ENCODE measurements at regions not wholly inside any gene's neighbourhood (a gene's known extent, or its start where the extent isn't known, plus 50 kb on each side); places are given as distances from the start of the nearest gene placed in this dataset.

GRCh38 chr18:68462766-68463165 lies 252.1 kb downstream of the TMX3 start:
- DNase-seq = no peak

DNA sequence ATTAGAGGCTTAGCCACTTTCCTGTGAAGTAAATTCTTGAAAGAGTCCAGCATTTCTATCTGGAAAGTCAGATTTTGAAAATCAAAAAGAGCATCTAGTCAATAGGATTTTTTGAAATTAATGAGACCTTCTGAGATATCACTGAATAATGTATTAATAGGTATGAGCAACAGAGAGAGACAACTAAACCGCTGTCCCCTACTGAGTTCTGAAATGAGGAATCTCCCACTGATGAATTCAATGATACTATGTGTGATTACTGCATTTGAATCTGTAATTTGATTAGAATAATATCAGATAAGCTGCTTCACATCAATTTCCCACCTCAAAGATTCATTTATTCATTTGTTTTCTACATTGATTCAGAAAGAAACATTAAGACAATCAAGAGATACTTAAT lies 252.8 kb downstream of the TMX3 start:
- DNase-seq = no peak

- no peak for DNase-seq
These were observed 253.4 kb downstream of the TMX3 start for GRCh38 chr18:68461481-68462018.

GRCh38 chr18:68459968-68460367 lies 254.9 kb downstream of the TMX3 start:
- DNase-seq = no peak

- no peak for DNase-seq
These were observed 257.9 kb downstream of the TMX3 start for GRCh38 chr18:68456985-68457384.

GRCh38 chr18:68455229-68455603 lies 259.7 kb downstream of the TMX3 start:
- DNase-seq = no peak

GRCh38 chr18:68454511-68455228 lies 260.2 kb downstream of the TMX3 start:
- no peak for DNase-seq

- DNase-seq = no peak
These were observed 265.6 kb downstream of the TMX3 start for GRCh38 chr18:68449292-68449691.

DNA sequence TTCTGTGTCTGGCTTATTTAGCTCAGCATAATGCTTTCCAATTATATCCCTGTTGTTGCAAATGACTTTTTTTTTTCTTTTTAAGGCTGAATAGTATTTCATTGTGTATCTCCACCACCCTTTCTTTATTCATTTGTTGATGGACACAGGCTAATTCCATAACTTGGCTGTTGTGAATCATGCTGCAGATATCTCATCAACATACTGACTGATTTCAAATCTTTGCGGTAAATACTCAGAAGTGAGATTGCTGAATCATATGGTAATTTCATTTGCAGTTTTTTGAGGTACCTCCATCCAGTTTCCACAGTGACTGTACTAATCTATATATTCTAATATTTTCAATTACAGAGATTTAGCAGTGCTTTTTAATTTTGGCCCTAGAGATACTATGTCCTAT lies 266.2 kb downstream of the TMX3 start:
- DNase-seq = no peak

- DNase-seq = no peak
These were observed 267.6 kb downstream of the TMX3 start for GRCh38 chr18:68447286-68447685.

DNA sequence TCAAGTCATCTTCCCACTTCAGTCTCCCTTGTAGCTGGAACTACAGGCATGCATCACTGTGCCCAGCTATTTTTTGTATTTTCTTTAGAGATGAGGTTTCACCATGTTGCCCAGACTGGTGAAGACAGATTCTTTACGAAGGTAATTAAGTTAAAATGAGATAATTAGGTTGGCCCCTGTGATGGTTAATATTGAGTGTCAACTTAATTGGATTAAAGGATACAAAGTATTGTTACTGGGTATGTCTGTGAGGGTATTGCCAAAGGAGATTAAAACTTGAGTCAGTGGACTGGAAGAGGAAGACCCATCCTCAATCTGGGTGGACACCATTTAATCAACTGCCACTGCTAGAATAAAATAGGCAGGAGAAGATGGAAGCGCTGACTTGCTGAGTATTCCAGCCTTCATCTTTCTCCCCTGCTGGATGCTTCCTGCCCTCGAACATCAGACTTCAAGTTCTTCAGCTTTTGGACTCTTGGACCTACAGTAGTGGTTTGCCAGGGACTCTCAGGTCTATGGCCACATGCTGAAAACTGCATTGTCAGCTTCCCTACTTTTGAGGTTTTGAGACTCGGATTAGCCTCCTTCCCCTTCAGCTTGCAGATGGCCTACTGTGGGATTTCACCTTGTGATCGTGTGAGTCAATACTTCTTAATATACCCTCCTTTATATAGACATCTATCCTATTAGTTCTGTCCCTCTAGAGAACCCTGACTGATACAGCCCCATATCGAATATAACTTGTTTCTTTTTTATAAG lies 269.1 kb downstream of the TMX3 start:
- DNase-seq = no peak

- DNase-seq = no peak
These were observed 269.8 kb downstream of the TMX3 start for GRCh38 chr18:68445136-68445535.

- no peak for DNase-seq
These were observed 273.7 kb downstream of the TMX3 start for GRCh38 chr18:68441241-68441640.

- no peak for DNase-seq
These were observed 274.5 kb downstream of the TMX3 start for GRCh38 chr18:68440433-68440832.

DNA sequence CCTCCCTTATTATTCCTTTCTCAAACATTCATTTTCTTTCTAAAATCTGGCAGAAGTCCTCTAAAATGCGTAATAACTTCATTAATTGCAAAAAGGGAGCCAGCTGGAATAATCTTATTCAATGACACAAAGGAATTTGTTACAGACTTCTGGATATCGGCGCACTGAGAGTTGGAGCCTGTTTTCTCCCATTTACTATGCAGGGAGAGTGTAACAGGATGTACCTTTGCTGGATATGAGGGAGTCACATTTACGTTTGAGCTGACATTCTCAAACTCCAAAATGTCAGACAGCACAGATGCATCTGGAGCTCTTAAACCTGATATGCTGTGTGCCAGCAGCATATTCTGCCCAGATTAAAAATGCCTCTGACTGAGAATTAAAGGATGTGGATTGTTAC lies 275.3 kb downstream of the TMX3 start:
- DNase-seq = no peak

- no peak for DNase-seq
These were observed 275.9 kb downstream of the TMX3 start for GRCh38 chr18:68438983-68439382.

GRCh38 chr18:68438536-68438935 lies 276.4 kb downstream of the TMX3 start:
- DNase-seq = no peak

GRCh38 chr18:68436485-68436884 lies 278.4 kb downstream of the TMX3 start:
- peak in 1 of 2 experiments; percentile 34 for DNase-seq

DNA sequence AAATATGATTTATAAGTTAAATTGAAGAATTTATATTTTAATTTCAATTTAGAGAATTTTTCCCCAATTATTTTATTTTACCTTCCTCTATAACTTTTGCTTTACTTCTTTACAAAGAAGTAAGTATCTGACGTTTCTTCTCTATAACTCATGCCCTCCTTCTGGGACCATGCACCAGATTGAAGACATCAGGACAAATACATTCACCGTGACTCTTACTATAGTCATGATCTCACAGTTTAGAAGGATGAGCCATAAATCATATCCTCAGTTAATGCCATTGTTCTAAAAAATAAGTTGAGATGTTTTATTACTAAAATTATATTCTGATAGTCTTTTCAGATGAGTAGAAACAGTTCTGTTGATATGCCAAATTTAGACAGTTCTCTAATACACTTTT lies 279.3 kb downstream of the TMX3 start:
- no peak for DNase-seq

DNA sequence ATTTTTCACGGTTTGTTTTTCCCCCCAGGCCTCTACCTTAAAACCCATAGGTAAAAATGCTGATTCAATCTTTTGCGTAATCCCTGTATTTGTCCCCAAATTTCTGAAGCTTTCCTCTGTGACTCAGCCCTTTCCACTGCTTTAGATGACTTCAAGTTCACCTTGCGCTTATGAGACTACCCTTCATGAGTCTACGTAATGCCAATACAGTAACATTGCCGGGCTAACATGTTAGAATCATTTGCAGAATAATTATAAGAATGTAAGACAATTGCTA lies 283.0 kb downstream of the TMX3 start:
- DNase-seq = no peak

GRCh38 chr18:68431111-68431921 lies 283.6 kb downstream of the TMX3 start:
- DNase-seq = no peak

GRCh38 chr18:68429841-68430240 lies 285.1 kb downstream of the TMX3 start:
- DNase-seq = no peak

GRCh38 chr18:68429111-68429510 lies 285.8 kb downstream of the TMX3 start:
- no peak for DNase-seq

DNA sequence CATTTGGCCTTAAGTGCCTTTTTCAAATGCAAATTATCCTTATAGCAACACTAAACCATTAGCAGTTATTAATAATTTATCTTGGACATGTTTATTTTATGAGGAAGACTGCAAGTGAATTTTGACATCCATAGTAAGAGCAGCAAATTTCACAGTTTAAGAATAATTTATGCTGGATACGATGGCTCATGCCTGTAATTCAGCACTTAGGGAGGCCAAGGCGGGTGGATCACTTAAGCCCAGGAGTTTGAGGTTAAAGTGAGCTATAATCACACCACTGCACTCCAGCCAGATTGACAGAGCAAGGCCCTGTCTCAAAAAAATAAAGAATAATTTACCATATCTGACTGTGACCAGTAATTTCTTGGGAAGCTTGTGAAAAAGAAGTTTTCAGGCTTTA lies 286.2 kb downstream of the TMX3 start:
- no peak for DNase-seq
